GM12892 (cell line): ENCODE measurements at regions not wholly inside any gene's neighbourhood (a gene's known extent, or its start where the extent isn't known, plus 50 kb on each side); places are given as distances from the start of the nearest gene placed in this dataset.

ENCODE experiments used
- DNase-seq: peaks from one replicate; pipeline ENCODE4 v3.0.0; 2011; ENCODE audit not compliant: insufficient read length
- FAIRE-seq: peaks from 2 replicates; lab custom pipeline; 2011; peaks lifted over from hg19 to GRCh38; lab: Jason Lieb, UNC
- POLR2A ChIP-seq: IDR thresholded peaks from 2 replicates; pipeline ENCODE4 v1.6.1; 2011; ENCODE audit warnings: low read depth, low read length, control low read depth
- POLR2AphosphoS5 ChIP-seq: IDR thresholded peaks from 2 replicates; pipeline ENCODE4 v1.6.1; 2011; ENCODE audit warnings: low read depth, low read length, control low read depth
- TAF1 ChIP-seq: IDR thresholded peaks from 2 replicates; pipeline ENCODE4 v1.6.1; 2011; ENCODE audit warnings: low read depth, mild to moderate bottlenecking, control low read depth, low read length, borderline replicate concordance

DNA sequence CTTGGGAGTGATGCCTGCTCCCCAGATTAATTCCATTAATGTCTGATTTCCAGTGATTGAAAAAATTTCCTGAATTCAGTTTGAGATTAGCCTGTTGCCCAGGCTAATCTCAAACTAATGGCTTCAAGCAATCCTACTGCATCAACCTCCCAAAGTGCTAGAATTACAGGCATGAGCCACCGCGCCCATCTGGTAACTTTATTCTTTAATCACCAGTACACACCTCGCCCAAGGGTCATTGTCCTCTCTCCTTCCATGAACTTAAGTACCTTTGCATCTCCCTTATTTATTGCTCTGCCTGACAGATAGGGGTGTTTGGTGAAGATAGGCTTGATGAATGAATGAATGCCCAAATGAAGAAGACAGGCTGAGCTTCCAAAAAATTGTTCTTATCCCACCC lies 366.5 kb downstream of the SIPA1L2 start:
- TF ChIP-seq POLR2A (no peak), POLR2AphosphoS5 (no peak), TAF1 (no peak)
- DNase-seq, result no peak
- FAIRE-seq, result no peak

DNA sequence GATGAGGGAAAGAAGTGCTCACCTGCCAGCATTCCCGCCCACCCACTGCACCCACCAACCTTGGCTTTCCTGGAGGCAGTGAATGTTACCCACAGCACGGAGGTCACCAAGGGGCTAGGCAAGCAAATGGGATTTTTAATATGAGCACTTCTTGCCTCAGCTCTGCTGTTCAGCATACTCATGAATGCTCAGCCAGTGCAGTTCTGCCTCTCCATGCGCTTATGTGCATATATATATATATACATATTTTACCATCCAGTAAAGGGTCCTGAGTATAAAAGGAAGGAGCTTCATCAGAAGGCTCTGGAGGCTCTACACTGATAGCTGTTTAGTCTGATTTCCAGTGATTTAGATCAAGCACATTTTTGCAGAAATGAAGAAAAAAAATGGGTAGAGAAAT lies 366.9 kb downstream of the SIPA1L2 start:
- TF ChIP-seq POLR2AphosphoS5 (no peak), POLR2A (no peak), TAF1 (no peak)
- no peak for FAIRE-seq
- DNase-seq, result no peak

DNA sequence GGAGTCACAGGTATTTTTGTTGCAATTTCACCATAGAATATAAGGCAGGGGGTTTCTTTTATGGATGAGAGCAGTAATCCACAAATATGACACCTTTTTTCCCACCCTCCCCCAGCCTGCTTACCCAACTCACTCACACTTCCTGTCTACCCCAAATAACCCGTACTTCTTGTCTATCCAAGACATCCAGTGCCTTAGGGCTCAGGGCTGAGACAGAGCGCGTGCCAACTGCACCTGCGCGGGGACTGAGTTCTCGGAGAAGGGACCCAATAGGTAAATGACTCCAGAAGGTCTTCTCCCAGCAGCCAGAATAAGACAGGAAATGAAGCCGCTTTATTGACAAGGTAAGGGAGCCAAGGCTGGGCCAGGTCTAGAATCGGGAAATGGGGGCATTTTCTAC lies 369.1 kb downstream of the SIPA1L2 start:
- DNase-seq (no peak), FAIRE-seq (no peak)
- TF ChIP-seq POLR2A (no peak), TAF1 (no peak), POLR2AphosphoS5 (no peak)

DNA sequence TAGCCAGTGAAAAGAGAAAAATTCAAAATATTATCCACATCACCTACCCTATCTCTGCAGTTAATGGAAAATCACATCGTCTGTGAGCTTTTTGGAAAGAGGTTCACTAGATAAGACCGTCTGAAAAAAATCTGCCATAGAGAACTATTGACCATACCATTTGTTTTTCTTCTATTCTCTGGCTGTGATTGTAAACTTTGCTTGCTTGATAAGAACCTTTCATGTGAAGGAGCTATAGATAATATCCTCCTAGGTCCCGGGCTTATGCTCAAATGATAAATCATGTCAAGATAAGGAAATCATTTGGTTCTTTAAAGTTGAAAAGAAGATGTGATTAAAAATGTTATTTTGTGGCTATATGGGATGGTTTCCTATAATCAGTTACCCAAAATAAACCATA lies 369.9 kb downstream of the SIPA1L2 start:
- DNase-seq (no peak), FAIRE-seq (no peak)
- no peak for TF ChIP-seq POLR2A
- no peak for TF ChIP-seq POLR2AphosphoS5
- TF ChIP-seq TAF1, result no peak

DNA sequence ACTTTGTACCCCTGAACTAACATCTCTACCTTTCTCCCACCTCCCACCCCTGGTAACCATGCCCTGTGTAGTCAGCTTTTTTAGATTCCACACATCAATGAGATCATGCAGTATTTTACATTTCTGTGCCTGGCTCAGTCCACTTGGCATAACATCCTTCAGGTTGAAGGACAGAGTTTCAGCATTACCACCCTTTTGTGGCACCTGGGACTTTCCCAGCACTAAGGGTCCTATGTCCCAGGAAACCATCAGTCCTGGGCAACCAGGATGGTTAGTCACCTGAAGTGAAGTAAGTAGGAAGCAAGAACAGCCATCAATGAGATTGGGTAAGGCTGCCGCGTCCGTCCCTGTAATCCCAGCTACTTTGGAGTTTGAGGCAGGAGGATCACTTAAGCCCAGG lies 370.6 kb downstream of the SIPA1L2 start:
- no peak for DNase-seq
- TF ChIP-seq POLR2A, result no peak
- TF ChIP-seq POLR2AphosphoS5, result no peak
- TF ChIP-seq TAF1, result no peak
- FAIRE-seq, result no peak

DNA sequence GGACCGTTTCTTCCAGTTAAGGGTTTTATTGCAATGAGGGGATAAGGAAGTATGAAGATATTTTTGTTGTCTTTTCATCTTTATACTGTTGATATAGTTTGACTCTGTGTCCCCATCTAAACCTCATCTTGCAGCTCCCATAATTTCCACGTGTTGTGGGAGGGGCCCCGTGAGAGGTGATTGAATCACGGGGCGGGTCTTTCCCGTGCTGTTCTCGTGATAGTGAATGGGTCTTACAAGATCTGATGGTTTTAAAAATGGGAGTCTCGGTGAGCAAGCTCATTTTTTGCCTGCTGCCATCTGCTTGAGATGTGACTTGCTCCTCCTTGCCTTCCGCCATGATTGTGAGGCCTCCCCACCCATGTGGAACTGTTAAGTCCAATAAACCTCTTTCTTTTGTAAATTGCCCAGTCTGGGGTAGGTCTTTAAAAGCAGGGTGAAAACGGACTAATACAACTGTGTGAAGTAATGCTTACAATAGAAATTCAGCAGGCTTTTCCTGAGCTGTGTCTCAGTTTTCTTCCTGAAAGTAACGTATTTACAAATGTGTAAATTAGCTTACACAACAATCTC lies 377.3 kb downstream of the SIPA1L2 start:
- no peak for FAIRE-seq
- TF ChIP-seq POLR2A (no peak), TAF1 (no peak), POLR2AphosphoS5 (no peak)
- DNase-seq, result no peak

DNA sequence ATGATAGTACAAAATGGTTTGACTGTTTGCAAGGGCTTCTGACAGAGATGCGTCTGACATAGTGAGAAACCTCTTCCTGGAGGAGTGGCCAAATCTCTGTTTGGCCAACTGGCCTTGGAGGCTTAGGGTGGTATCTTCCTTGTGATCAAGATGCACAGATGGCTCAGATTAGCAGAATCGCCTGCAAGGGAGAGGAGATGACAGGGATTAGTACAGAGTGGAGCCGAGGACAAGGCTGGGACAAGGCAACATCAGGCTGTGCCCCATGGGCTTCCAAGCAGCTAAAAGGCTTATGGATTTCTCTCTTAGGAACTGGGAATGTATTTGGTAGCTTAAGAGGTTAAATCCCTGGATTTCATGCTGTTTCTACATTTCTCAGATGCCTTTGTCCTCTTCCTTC lies 379.1 kb downstream of the SIPA1L2 start:
- TF ChIP-seq POLR2A (no peak), TAF1 (no peak), POLR2AphosphoS5 (no peak)
- FAIRE-seq (no peak), DNase-seq (no peak)

DNA sequence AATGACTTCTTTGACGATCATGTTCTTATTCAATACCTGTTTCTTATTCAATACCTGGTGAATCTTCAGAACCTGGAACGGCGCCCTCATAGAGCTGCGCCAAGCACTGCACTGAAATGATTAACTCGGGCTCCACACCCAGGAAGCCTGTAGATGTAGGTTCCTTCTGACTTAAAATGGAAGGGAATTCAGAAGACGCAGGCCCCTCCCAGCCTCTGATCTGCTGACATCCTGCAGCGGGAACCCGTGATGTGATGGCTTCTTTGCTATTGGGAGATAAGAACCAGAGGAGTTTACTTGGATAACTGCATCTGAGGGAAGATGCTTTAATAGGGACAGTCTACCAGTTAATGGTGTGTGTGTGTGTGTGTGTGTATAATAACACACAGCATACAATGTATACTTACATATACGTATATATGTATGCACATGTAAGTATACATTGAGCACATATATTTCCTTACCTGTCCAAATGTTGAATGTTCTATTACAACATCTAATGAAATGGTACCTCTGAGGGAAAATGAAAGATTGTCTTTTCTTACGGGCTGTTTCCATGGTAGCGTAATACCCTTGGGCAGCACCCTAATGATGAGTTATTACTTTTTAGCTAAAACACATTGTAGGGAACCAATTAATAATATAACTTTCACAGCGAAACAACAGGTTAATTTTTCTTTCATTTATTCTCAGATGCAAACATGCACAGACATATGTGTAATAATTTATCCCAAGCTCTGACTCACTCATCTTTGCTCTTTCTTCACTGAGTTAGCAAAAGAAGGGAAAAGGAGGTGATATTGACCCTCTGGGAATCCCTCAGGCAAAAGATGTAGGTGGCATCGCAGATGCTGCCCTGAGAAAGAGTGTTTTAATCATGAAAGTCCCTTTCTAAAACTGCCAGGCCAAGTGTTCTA lies 379.8 kb downstream of the SIPA1L2 start:
- DNase-seq (no peak), FAIRE-seq (no peak)
- TF ChIP-seq POLR2AphosphoS5, result no peak
- no peak for TF ChIP-seq TAF1
- no peak for TF ChIP-seq POLR2A

DNA sequence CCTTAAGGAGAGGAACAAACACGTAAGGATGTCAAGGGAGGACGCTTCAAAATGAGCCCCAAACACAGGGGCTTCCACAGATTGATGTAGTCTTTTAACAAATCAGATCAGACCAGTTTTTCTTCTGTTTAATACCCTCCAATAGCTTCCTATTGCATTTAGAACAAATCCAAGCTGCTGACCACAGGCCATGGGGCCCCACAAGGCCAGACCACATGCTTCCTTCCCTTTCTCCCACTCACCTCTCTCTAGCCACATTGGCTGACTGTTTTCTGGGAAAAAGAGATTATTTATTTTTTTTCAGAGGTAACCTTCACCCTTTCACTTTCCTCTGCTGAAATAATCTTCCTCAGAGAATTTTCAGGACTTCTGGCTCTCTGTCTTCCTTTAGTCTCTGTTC lies 380.6 kb downstream of the SIPA1L2 start:
- FAIRE-seq (no peak), DNase-seq (no peak)
- no peak for TF ChIP-seq TAF1
- TF ChIP-seq POLR2A, result no peak
- no peak for TF ChIP-seq POLR2AphosphoS5

DNA sequence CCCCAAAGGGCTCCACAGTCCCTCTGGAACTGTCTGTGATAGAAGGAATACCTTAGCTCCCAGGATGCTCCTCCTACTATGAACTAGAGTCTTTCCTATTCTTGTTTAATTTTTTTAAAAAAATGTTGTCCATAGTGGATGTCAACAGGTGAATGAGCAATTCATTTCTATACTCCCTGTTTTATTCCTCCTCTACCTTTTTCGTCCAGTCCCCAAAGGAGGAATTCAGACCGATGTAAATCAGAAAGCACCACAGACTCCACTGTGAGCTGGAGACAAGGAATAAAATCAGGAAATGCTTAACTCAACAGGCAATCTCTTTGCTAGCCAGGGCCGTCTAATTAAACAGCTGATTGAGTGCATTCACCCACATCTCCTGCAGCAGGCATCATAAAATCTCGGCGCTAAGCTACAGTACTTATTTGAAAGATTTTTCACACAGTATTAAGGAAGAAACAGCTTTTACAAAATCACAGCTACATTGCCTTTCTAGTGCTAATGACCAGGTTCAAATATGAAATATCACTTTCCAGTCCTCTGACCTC lies 381.6 kb downstream of the SIPA1L2 start:
- FAIRE-seq (no peak), DNase-seq (no peak)
- TF ChIP-seq POLR2A, result no peak
- TF ChIP-seq TAF1, result no peak
- TF ChIP-seq POLR2AphosphoS5, result no peak

DNA sequence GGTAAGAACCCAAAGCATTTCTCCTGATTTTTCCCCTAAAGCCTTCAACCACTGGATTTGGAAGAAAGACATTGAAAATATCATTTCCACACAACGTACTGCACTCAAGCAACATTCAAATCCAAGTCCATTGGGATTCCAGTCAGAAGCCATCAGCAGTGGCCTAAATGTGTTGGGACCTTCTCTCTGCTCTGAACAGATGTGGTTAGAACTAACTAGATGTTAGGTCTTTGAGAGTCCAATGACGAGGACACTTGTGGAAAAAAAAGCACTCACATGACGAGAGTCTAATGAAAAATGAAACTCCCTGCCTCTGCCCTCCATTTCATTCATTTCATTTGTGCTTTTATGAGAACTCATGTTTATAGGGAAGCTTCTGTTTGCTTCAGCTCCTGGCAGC lies 382.3 kb downstream of the SIPA1L2 start:
- FAIRE-seq (no peak), DNase-seq (no peak)
- no peak for TF ChIP-seq POLR2A
- no peak for TF ChIP-seq POLR2AphosphoS5
- TF ChIP-seq TAF1, result no peak

DNA sequence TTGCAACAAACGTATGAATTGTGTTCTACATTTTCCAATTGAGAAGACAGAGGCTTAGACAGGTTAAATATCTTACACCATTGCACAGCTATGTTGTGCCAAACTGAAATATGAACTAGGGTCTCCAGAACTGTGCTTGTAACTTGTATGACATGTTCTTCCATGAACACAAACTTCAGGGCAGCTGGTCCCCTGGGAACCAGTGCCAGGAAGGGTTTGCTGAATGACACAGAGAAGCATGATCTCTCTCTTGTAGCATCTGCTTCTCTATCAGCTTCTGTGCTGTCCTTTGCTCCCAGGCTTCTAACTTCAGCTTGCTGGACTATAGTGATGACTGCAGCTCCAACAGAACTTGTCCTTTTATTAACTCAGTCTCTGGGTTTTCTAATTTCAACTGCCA lies 385.5 kb downstream of the SIPA1L2 start:
- FAIRE-seq (no peak), DNase-seq (no peak)
- TF ChIP-seq POLR2AphosphoS5 (no peak), POLR2A (no peak), TAF1 (no peak)
